Bronchial epithelial cell (primary cell): ENCODE measurements at regions not wholly inside any gene's neighbourhood (a gene's known extent, or its start where the extent isn't known, plus 50 kb on each side); places are given as distances from the start of the nearest gene placed in this dataset.

ENCODE experiments used
- DNase-seq: peaks from one replicate; pipeline ENCODE4 v3.0.0-alpha.2; 2010; ENCODE audit warnings: low read depth
- FAIRE-seq: peaks from 2 replicates; lab custom pipeline; 2011; peaks lifted over from hg19 to GRCh38; lab: Jason Lieb, UNC
- H3K27me3 ChIP-seq: 2 replicates; pipeline ENCODE4 v1.5.1; 2011; ENCODE audit warnings: low read length; ENCODE audit not compliant: control insufficient read depth, insufficient read depth
- H3K36me3 ChIP-seq: 2 replicates; pipeline ENCODE4 v1.5.1; 2011; ENCODE audit warnings: low read length; ENCODE audit not compliant: control insufficient read depth, insufficient read depth
- H3K4me3 ChIP-seq: 2 replicates; pipeline ENCODE4 v1.5.1; 2011; ENCODE audit warnings: mild to moderate bottlenecking, low read depth, low read length, control low read depth
- CTCF ChIP-seq: IDR thresholded peaks from 2 replicates; pipeline ENCODE4 v1.5.1; 2011; ENCODE audit warnings: mild to moderate bottlenecking, moderate library complexity, low read length, control low read depth, inconsistent platforms; ENCODE audit not compliant: insufficient read depth, severe bottlenecking

- TF ChIP-seq CTCF: no peak
- FAIRE-seq: no peak
- H3K36me3 ChIP-seq: no peaks in the 10 kb centered on the region
- DNase-seq: no peak
- H3K27me3 ChIP-seq: no peaks in the 10 kb centered on the region
- H3K4me3 ChIP-seq: no peak overlapping the region
These were observed 50.3 kb upstream of the ME3 start for GRCh38 chr11:86722748-86723147.
